Smooth muscle cell (in vitro differentiated cells): ENCODE measurements at regions not wholly inside any gene's neighbourhood (a gene's known extent, or its start where the extent isn't known, plus 50 kb on each side); places are given as distances from the start of the nearest gene placed in this dataset.
A peak's percentile ranks its signal among the peaks of the same experiment; 100 is the strongest.

Source experiments
- DNase-seq: peaks from one replicate; lab custom pipeline; 2025; ENCODE audit not compliant: unreplicated experiment; lab: John Stamatoyannopoulos, UW
- H2AFZ ChIP-seq: fragments of 200-600 bp; sonication (generic); 2 replicates; pipeline ENCODE4 v1.6.0; 2016; ENCODE audit warnings: antibody characterized with exemption, low read depth, mild to moderate bottlenecking
- H3F3A ChIP-seq: fragments of 200-600 bp; sonication (generic); 2 replicates; pipeline ENCODE4 v1.6.0; 2017; ENCODE audit warnings: antibody characterized with exemption, low read depth
- H3K27ac ChIP-seq: fragments of 200-600 bp; sonication (generic); 2 replicates; pipeline ENCODE4 v1.5.1; 2016; ENCODE audit warnings: low read depth, mild to moderate bottlenecking
- H3K27me3 ChIP-seq: fragments of 200-600 bp; sonication (generic); 2 replicates; pipeline ENCODE4 v1.6.1; 2016; ENCODE audit warnings: low read depth, mild to moderate bottlenecking
- H3K36me3 ChIP-seq: fragments of 200-600 bp; sonication (generic); 2 replicates; pipeline ENCODE4 v1.5.1; 2016; ENCODE audit warnings: low read depth
- H3K4me1 ChIP-seq: fragments of 200-600 bp; sonication (generic); 2 replicates; pipeline ENCODE4 v1.5.1; 2016; ENCODE audit warnings: low read depth
- H3K4me2 ChIP-seq: fragments of 200-600 bp; sonication (generic); 2 replicates; pipeline ENCODE4 v1.6.0; 2016; ENCODE audit warnings: mild to moderate bottlenecking
- H3K4me3 ChIP-seq: fragments of 200-600 bp; sonication (generic); 2 replicates; pipeline ENCODE4 v1.5.1; 2016; ENCODE audit warnings: mild to moderate bottlenecking
- H3K79me2 ChIP-seq: fragments of 200-600 bp; sonication (generic); 2 replicates; pipeline ENCODE4 v1.6.0; 2016; ENCODE audit warnings: low read depth, mild to moderate bottlenecking
- H3K9ac ChIP-seq: fragments of 200-600 bp; sonication (generic); 2 replicates; pipeline ENCODE4 v1.6.0; 2016; ENCODE audit warnings: low read depth
- H3K9me3 ChIP-seq: fragments of 200-600 bp; sonication (generic); replicated peaks from 2 replicates; pipeline ENCODE4 v1.5.1; 2016; ENCODE audit warnings: low read depth
- H4K20me1 ChIP-seq: fragments of 200-600 bp; sonication (generic); 2 replicates; pipeline ENCODE4 v1.6.0; 2016; ENCODE audit warnings: low read depth
- WGBS: methylation state at CpG from one replicate; pipeline ENCODE4 v1.1.7; 2016; ENCODE audit warnings: low lambda C conversion rate; 5-methylcytosine and 5-hydroxymethylcytosine counted together
- TF ChIP-seq, protein P1 (sequence below): fragments of 200-600 bp; sonication (generic); IDR thresholded peaks from 2 replicates; pipeline ENCODE4 v1.5.1; 2017; ENCODE audit warnings: borderline replicate concordance, mild to moderate bottlenecking, antibody characterized with exemption; ENCODE audit not compliant: insufficient read depth, poor library complexity, severe bottlenecking

DNA sequence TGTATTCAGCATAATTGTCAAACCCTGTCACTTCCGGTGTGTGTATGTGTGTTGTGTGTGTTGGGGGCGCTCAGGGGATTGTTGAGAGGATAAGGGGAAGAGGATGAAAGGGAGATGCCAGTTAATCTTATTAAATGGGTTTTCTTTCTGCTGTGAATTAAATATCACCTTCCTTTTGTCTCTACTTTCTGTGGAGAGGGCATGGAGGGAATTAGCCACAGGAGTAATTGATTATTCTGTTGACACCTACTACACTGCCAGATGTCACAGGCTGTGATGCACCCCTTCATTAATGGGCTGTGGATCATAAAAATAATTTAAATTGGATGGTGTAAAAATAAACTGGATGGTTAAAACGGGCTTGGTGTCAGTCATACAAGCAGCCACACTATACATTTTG, 311.9 kb downstream of the MDFIC start:
- no peaks in the 10 kb centered on the region for H4K20me1 ChIP-seq
- H2AFZ ChIP-seq = no peak overlapping the region
- DNase-seq = no peak

GRCh38 chr7:115232041-115232440, 310.1 kb downstream of the MDFIC start:
- H3K27me3 ChIP-seq = no peaks in the 10 kb centered on the region
- DNase-seq = no peak
- no peaks in the 10 kb centered on the region for H3K36me3 ChIP-seq
- no peaks in the 10 kb centered on the region for H3F3A ChIP-seq
- whole genome bisulfite sequencing = 69% methylated on average over 3 of the region's 3 CpGs
- peak overlapping the region; percentile 93 for H3K9ac ChIP-seq
- H3K4me2 ChIP-seq = no peak overlapping the region
- H3K4me1 ChIP-seq = peaks cover 3% of the 10 kb centered on the region
- H2AFZ ChIP-seq = peak overlapping the region; percentile 13
- no peaks in the 10 kb centered on the region for H3K79me2 ChIP-seq
- TF ChIP-seq, protein P1, sequence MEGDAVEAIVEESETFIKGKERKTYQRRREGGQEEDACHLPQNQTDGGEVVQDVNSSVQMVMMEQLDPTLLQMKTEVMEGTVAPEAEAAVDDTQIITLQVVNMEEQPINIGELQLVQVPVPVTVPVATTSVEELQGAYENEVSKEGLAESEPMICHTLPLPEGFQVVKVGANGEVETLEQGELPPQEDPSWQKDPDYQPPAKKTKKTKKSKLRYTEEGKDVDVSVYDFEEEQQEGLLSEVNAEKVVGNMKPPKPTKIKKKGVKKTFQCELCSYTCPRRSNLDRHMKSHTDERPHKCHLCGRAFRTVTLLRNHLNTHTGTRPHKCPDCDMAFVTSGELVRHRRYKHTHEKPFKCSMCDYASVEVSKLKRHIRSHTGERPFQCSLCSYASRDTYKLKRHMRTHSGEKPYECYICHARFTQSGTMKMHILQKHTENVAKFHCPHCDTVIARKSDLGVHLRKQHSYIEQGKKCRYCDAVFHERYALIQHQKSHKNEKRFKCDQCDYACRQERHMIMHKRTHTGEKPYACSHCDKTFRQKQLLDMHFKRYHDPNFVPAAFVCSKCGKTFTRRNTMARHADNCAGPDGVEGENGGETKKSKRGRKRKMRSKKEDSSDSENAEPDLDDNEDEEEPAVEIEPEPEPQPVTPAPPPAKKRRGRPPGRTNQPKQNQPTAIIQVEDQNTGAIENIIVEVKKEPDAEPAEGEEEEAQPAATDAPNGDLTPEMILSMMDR = no peak
- H4K20me1 ChIP-seq = no peaks in the 10 kb centered on the region
- no peak overlapping the region for H3K4me3 ChIP-seq
- peak overlapping the region; percentile 95 for H3K27ac ChIP-seq
- H3K9me3 ChIP-seq = no peaks in the 10 kb centered on the region

More for the DNA sequence above, 311.9 kb downstream of the MDFIC start:
- H3K4me1 ChIP-seq = peaks cover 3% of the 10 kb centered on the region
- H3K36me3 ChIP-seq = no peaks in the 10 kb centered on the region
- TF ChIP-seq, protein P1 = no peak
- no peaks in the 10 kb centered on the region for H3K27me3 ChIP-seq
- H3K4me2 ChIP-seq = no peak overlapping the region
- H3F3A ChIP-seq = no peaks in the 10 kb centered on the region
- no peak overlapping the region for H3K9ac ChIP-seq
- H3K9me3 ChIP-seq = no peaks in the 10 kb centered on the region
- 97% methylated on average over 3 of the region's 3 CpGs for WGBS
- no peak overlapping the region for H3K27ac ChIP-seq
- no peak overlapping the region for H3K4me3 ChIP-seq
- no peaks in the 10 kb centered on the region for H3K79me2 ChIP-seq

- no peak for DNase-seq
- TF ChIP-seq, protein P1 = no peak
- no peaks in the 10 kb centered on the region for H3K79me2 ChIP-seq
- peak overlapping the region; percentile 95 for H3K27ac ChIP-seq
- H3K9me3 ChIP-seq = no peaks in the 10 kb centered on the region
- no peaks in the 10 kb centered on the region for H3K27me3 ChIP-seq
- H3K36me3 ChIP-seq = no peaks in the 10 kb centered on the region
- no peak overlapping the region for H3K4me3 ChIP-seq
- peak overlapping the region; percentile 13 for H2AFZ ChIP-seq
- peaks cover 3% of the 10 kb centered on the region for H3K4me1 ChIP-seq
- H4K20me1 ChIP-seq = no peaks in the 10 kb centered on the region
- H3F3A ChIP-seq = no peaks in the 10 kb centered on the region
- peak overlapping the region; percentile 70 for H3K4me2 ChIP-seq
- peak overlapping the region; percentile 93 for H3K9ac ChIP-seq
- WGBS = 0% methylated on average over 1 of the region's 1 CpG
These were observed 309.1 kb downstream of the MDFIC start for GRCh38 chr7:115230882-115231571.
